Stomach (tissue), 8 donors: ENCODE measurements at regions not wholly inside any gene's neighbourhood (a gene's known extent, or its start where the extent isn't known, plus 50 kb on each side); places are given as distances from the start of the nearest gene placed in this dataset.

Experiments
- DNase-seq, 2 donors: peaks; one replicate each; pipeline versions ENCODE4 v3.0.0 to v3.0.0-alpha.2; 2013 to 2019
- H3K27ac ChIP-seq, 5 donors: fragments of 200-600 bp in 4 of 5; sonication (generic) in 4 of 5; one replicate each; pipeline ENCODE4 v1.5.1; 2013 to 2019; ENCODE audit warnings: mild to moderate bottlenecking in 1 of 5, moderate library complexity in 1 of 5
- H3K27me3 ChIP-seq, 3 donors: fragments of 200-600 bp; sonication (generic); one replicate each; pipeline ENCODE4 v1.5.1; 2017 to 2019; ENCODE audit warnings: mixed run types in 1 of 3
- H3K36me3 ChIP-seq, 4 donors: fragments of 200-600 bp; sonication (generic); 1 replicate in 3 of 4; 2 replicates in 1 of 4; pipeline ENCODE4 v1.5.1; 2016 to 2019
- H3K4me1 ChIP-seq, 4 donors: fragments of 200-600 bp; sonication (generic); one replicate each; pipeline ENCODE4 v1.5.1; 2016 to 2019
- H3K4me3 ChIP-seq, 4 donors: fragments of 200-600 bp; sonication (generic) in 3 of 4; one replicate each; pipeline ENCODE4 v1.5.1; 2016 to 2019; ENCODE audit warnings: mild to moderate bottlenecking in 1 of 4
- H3K9me3 ChIP-seq, 4 donors: fragments of 200-600 bp; sonication (generic); one replicate each; pipeline ENCODE4 v1.5.1; 2016 to 2019
- EP300 ChIP-seq: sonication (generic); formaldehyde crosslinking; IDR thresholded peaks from one replicate; pipeline ENCODE4 v1.6.1; 2017; ENCODE audit warnings: antibody characterized with exemption
- POLR2A ChIP-seq, 4 donors: fragments of 450-650 bp; IDR thresholded peaks; one replicate each; pipeline ENCODE4 v1.6.1; 2016; ENCODE audit warnings: antibody characterized with exemption in 4 of 4, control low read depth in 2 of 4, mild to moderate bottlenecking in 1 of 4, moderate library complexity in 1 of 4
- POLR2AphosphoS5 ChIP-seq, 3 donors: sonication (generic); formaldehyde crosslinking; IDR thresholded peaks; one replicate each; pipeline ENCODE4 v1.6.1; 2016; ENCODE audit warnings: antibody characterized with exemption in 3 of 3
- WGBS, 5 donors: extraction: QIAGEN DNeasy Blood & Tissue Kit in 3 of 5; methylation state at CpG; one replicate each; pipeline versions ENCODE4 v1.1.5 to v1.1.7; 2013 to 2018; 5-methylcytosine and 5-hydroxymethylcytosine counted together
- intact Hi-C: fragments of 100-400 bp; cut with DNase I; formaldehyde crosslinking; loops from one replicate; pipeline ENCODE4 v1.15.1; 2023; ENCODE audit warnings: low total_unique reads
- TF ChIP-seq, protein P1 (sequence below), 7 experiments: fragments of 450-650 bp in 4 of 7; fragments of 200-600 bp in 3 of 7; sonication (generic) in 3 of 7; IDR thresholded peaks; one replicate each; pipeline ENCODE4 v1.5.1; 2016 to 2019; ENCODE audit warnings: antibody characterized with exemption in 7 of 7, control low read depth in 2 of 7, mild to moderate bottlenecking in 1 of 7
- donor health status: healthy with polysubstance abuse.
- donor health status: Bipolar disorder and iron deficiency.
- donor health status: healthy.

DNA sequence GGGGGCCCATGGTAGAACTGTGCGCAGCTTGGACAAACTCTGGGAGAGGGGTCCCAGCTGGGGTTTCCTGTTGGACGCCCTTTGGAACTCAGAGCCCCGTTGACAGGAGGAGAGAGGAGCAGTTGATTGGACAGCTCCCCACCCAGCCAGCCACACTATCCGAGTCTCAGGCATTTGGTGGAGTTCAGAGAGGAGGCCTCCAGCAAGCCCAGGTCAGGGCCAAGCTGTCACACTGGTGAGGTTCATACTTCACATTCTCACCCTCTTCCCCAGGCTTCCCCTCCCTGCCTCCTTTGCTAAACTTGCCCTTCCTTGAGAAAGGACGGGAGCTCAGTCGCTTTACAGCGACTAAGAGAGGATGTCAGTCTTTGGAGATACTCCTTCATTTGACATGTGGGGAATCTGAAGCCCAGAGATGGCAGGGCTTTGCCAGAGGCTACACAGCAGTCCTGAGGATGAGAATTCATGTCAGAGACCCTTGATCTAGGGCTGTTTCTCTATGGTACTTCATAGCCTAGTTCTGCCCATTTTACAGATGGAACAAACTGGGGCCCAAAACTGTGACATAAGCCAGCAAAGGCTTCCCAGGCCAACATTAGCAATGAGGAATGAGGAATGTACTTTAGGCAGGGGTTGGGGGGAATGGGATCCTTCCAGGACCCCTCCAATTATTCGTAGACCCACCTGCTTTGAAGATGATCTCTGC, 142.2 kb downstream of the SMAD6 start:
- intact Hi-C loops: no loop called here
- 86 to 93% (median 88%) methylated on average over 8 of the region's 8 CpGs for WGBS, 5 donors
- peaks cover 19 to 39% (median 20%) of the 10 kb centered on the region in 4 donors for H3K4me1 ChIP-seq
- no peak for TF ChIP-seq EP300
- TF ChIP-seq, protein P1, sequence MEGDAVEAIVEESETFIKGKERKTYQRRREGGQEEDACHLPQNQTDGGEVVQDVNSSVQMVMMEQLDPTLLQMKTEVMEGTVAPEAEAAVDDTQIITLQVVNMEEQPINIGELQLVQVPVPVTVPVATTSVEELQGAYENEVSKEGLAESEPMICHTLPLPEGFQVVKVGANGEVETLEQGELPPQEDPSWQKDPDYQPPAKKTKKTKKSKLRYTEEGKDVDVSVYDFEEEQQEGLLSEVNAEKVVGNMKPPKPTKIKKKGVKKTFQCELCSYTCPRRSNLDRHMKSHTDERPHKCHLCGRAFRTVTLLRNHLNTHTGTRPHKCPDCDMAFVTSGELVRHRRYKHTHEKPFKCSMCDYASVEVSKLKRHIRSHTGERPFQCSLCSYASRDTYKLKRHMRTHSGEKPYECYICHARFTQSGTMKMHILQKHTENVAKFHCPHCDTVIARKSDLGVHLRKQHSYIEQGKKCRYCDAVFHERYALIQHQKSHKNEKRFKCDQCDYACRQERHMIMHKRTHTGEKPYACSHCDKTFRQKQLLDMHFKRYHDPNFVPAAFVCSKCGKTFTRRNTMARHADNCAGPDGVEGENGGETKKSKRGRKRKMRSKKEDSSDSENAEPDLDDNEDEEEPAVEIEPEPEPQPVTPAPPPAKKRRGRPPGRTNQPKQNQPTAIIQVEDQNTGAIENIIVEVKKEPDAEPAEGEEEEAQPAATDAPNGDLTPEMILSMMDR (IDR thresholded peaks at IDR 0.05): no peak
- TF ChIP-seq POLR2A (IDR thresholded peaks at IDR 0.05): no peak
- no peak for TF ChIP-seq POLR2AphosphoS5 (IDR thresholded peaks at IDR 0.05)
- no peaks in the 10 kb centered on the region for H3K9me3 ChIP-seq
- no peak overlapping the region for H3K4me3 ChIP-seq
- DNase-seq: no peak
- peak overlapping the region in 1 of 5 donors; percentile 95 for H3K27ac ChIP-seq
- H3K36me3 ChIP-seq: no peaks in the 10 kb centered on the region
- H3K27me3 ChIP-seq: no peaks in the 10 kb centered on the region

DNA sequence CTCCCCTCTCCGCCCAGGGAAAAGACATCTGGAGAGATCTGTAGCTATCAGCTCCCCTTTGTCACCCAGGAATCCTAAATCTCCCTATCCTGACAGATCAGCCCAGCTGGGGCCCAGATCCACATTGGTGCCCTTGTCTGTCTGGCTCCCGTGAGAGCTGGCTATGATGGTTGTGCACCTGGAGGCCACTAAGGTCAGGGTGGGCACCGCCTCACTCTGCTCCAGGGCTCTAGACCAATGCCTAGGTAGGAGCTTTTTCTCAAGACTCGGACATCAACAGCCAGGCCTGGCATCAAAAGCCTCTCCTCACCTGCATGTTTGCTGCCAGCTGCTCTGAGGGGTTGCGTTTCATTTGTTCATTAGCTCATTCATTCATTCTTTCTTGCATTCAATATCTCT, 142.7 kb downstream of the SMAD6 start:
- Histone ChIP-seq H3K27me3 (no peaks in the 10 kb centered on the region), H3K4me3 (no peak overlapping the region), H3K9me3 (no peaks in the 10 kb centered on the region), H3K27ac (no peak overlapping the region), H3K4me1 (peaks cover 19 to 44% (median 20%) of the 10 kb centered on the region in 4 donors), H3K36me3 (no peaks in the 10 kb centered on the region)
- intact Hi-C loops: no loop called here
- TF ChIP-seq POLR2A (IDR thresholded peaks at IDR 0.05): no peak
- no peak for TF ChIP-seq POLR2AphosphoS5 (IDR thresholded peaks at IDR 0.05)
- no peak for TF ChIP-seq EP300
- TF ChIP-seq, protein P1 (IDR thresholded peaks at IDR 0.05): no peak
- no peak for DNase-seq
- 89 to 96% (median 94%) methylated on average over 5 of the region's 5 CpGs for WGBS, 5 donors

- Histone ChIP-seq H3K4me3 (no peak overlapping the region), H3K27ac (no peak overlapping the region), H3K4me1 (peaks cover 20 to 50% (median 23%) of the 10 kb centered on the region in 4 donors), H3K9me3 (no peaks in the 10 kb centered on the region), H3K36me3 (no peaks in the 10 kb centered on the region), H3K27me3 (no peaks in the 10 kb centered on the region)
- no peak for DNase-seq
- 86 to 94% (median 86%) methylated on average over 12 to 13 of the region's 13 CpGs for WGBS, 5 donors
- intact Hi-C loops: no loop called here
- TF ChIP-seq POLR2AphosphoS5 (IDR thresholded peaks at IDR 0.05) (no peak), POLR2A (IDR thresholded peaks at IDR 0.05) (no peak), EP300 (no peak)
- TF ChIP-seq, protein P1 (IDR thresholded peaks at IDR 0.05): no peak
These were observed 143.3 kb downstream of the SMAD6 start for GRCh38 chr15:66845266-66845785.

GRCh38 chr15:66846031-66846430, 144.0 kb downstream of the SMAD6 start:
- no peak for TF ChIP-seq EP300
- TF ChIP-seq POLR2AphosphoS5 (IDR thresholded peaks at IDR 0.05): no peak
- no peak for TF ChIP-seq POLR2A (IDR thresholded peaks at IDR 0.05)
- TF ChIP-seq, protein P1 (IDR thresholded peaks at IDR 0.05): no peak
- no peak overlapping the region for H3K27ac ChIP-seq
- intact Hi-C loops: no loop called here
- no peak for DNase-seq
- H3K36me3 ChIP-seq: no peaks in the 10 kb centered on the region
- WGBS, 5 donors: 67 to 87% (median 73%) methylated on average over 5 of the region's 5 CpGs
- peaks cover 24 to 51% (median 28%) of the 10 kb centered on the region in 4 donors for H3K4me1 ChIP-seq
- H3K4me3 ChIP-seq: no peak overlapping the region
- no peaks in the 10 kb centered on the region for H3K27me3 ChIP-seq
- H3K9me3 ChIP-seq: no peaks in the 10 kb centered on the region
